GM19023 (cell line): ENCODE measurements at regions not wholly inside any gene's neighbourhood (a gene's known extent, or its start where the extent isn't known, plus 50 kb on each side); places are given as distances from the start of the nearest gene placed in this dataset.

Source experiments
- ATAC-seq: cut with Tn5 transposase; IDR thresholded peaks from one replicate; pipeline ENCODE4 v1.9.1; 2021; ENCODE audit warnings: mild to moderate bottlenecking, moderate library complexity; ENCODE audit not compliant: unreplicated experiment

GRCh38 chr11:109914038-109914437 lies 179.2 kb upstream of the ZC3H12C start:
- ATAC-seq, result no peak

- ATAC-seq, result no peak
Observed at GRCh38 chr11:109914809-109915653, 178.2 kb upstream of the ZC3H12C start.

GRCh38 chr11:109926941-109927340 lies 166.3 kb upstream of the ZC3H12C start:
- no peak for ATAC-seq

GRCh38 chr11:109929308-109929707 lies 163.9 kb upstream of the ZC3H12C start:
- ATAC-seq, result no peak

GRCh38 chr11:109933126-109933525 lies 160.1 kb upstream of the ZC3H12C start:
- ATAC-seq, result no peak

- ATAC-seq, result no peak
Observed at GRCh38 chr11:109934151-109934550, 159.0 kb upstream of the ZC3H12C start.

- ATAC-seq, result no peak
Observed at GRCh38 chr11:109936661-109937180, 156.5 kb upstream of the ZC3H12C start.

GRCh38 chr11:109937968-109938367 lies 155.2 kb upstream of the ZC3H12C start:
- no peak for ATAC-seq

- no peak for ATAC-seq
Observed at GRCh38 chr11:109939166-109939810, 153.9 kb upstream of the ZC3H12C start.

GRCh38 chr11:109940816-109941215 lies 152.4 kb upstream of the ZC3H12C start:
- no peak for ATAC-seq

- ATAC-seq, result peak; percentile 61
Observed at GRCh38 chr11:109945626-109946321, 147.4 kb upstream of the ZC3H12C start.

GRCh38 chr11:109946322-109946846 lies 146.8 kb upstream of the ZC3H12C start:
- ATAC-seq, result peak; percentile 92

GRCh38 chr11:109954534-109954933 lies 138.7 kb upstream of the ZC3H12C start:
- ATAC-seq, result no peak

- peak; percentile 82 for ATAC-seq
Observed at GRCh38 chr11:109956124-109956793, 136.9 kb upstream of the ZC3H12C start.

- no peak for ATAC-seq
Observed at GRCh38 chr11:109957000-109957399, 136.2 kb upstream of the ZC3H12C start.

GRCh38 chr11:109957601-109958000 lies 135.6 kb upstream of the ZC3H12C start:
- no peak for ATAC-seq

GRCh38 chr11:109958131-109958820 lies 134.9 kb upstream of the ZC3H12C start:
- no peak for ATAC-seq

- ATAC-seq, result no peak
Observed at GRCh38 chr11:109958821-109959166, 134.4 kb upstream of the ZC3H12C start.

- no peak for ATAC-seq
Observed at GRCh38 chr11:109960831-109961230, 132.4 kb upstream of the ZC3H12C start.

- no peak for ATAC-seq
Observed at GRCh38 chr11:109961261-109961660, 131.9 kb upstream of the ZC3H12C start.
